Osteoblast (primary cell): ENCODE measurements at regions not wholly inside any gene's neighbourhood (a gene's known extent, or its start where the extent isn't known, plus 50 kb on each side); places are given as distances from the start of the nearest gene placed in this dataset.

Experiments
- DNase-seq: peaks from one replicate; pipeline ENCODE4 v3.0.0; 2011; ENCODE audit warnings: low spot score, mixed read lengths; ENCODE audit not compliant: insufficient read length; ENCODE audit errors: missing footprints
- H2AFZ ChIP-seq: 2 replicates; pipeline ENCODE4 v1.6.0; 2011; ENCODE audit warnings: mild to moderate bottlenecking, low read length
- H3K27ac ChIP-seq: 2 replicates; pipeline ENCODE4 v1.5.1; 2011; ENCODE audit warnings: mild to moderate bottlenecking, low read depth, low read length, moderate library complexity
- H3K27me3 ChIP-seq: 2 replicates; pipeline ENCODE4 v1.6.0; 2012; ENCODE audit warnings: mild to moderate bottlenecking, control low read depth, inconsistent platforms, low read length, moderate library complexity; ENCODE audit not compliant: insufficient read depth
- H3K36me3 ChIP-seq: 2 replicates; pipeline ENCODE4 v1.5.1; 2011; ENCODE audit warnings: mild to moderate bottlenecking, low read length, control low read depth, moderate library complexity; ENCODE audit not compliant: insufficient read depth
- H3K4me1 ChIP-seq: 2 replicates; pipeline ENCODE4 v1.5.1; 2011; ENCODE audit warnings: mild to moderate bottlenecking, low read length, control low read depth, moderate library complexity; ENCODE audit not compliant: insufficient read depth
- H3K4me2 ChIP-seq: 2 replicates; pipeline ENCODE4 v1.6.0; 2011; ENCODE audit warnings: mild to moderate bottlenecking, low read length; ENCODE audit not compliant: insufficient read depth
- H3K4me3 ChIP-seq: fragments of 200-600 bp; sonication (generic); 3 replicates; pipeline ENCODE4 v1.5.1; 2012; ENCODE audit warnings: mild to moderate bottlenecking, low read length, inconsistent platforms; ENCODE audit not compliant: insufficient read depth
- H3K79me2 ChIP-seq: 2 replicates; pipeline ENCODE4 v1.6.0; 2012; ENCODE audit warnings: mild to moderate bottlenecking, low read length, control low read depth, inconsistent platforms; ENCODE audit not compliant: insufficient read depth
- H3K9me3 ChIP-seq: 2 replicates; pipeline ENCODE4 v1.5.1; 2011; ENCODE audit warnings: low read depth, low read length, control low read depth
- H4K20me1 ChIP-seq: 2 replicates; pipeline ENCODE4 v1.6.0; 2012; ENCODE audit warnings: mild to moderate bottlenecking, low read length, control low read depth; ENCODE audit not compliant: insufficient read depth
- CTCF ChIP-seq: IDR thresholded peaks from 2 replicates; pipeline ENCODE4 v1.5.1; 2011; ENCODE audit warnings: mild to moderate bottlenecking, low read depth, low read length, moderate library complexity; ENCODE audit errors: extremely low read depth

GRCh38 chr10:62946278-62946677 is 130.1 kb upstream of the EGR2 start:
- H4K20me1 ChIP-seq: no peaks in the 10 kb centered on the region
- no peak overlapping the region for H3K27ac ChIP-seq
- H3K4me3 ChIP-seq: no peak overlapping the region
- no peak for TF ChIP-seq CTCF
- H3K36me3 ChIP-seq: no peaks in the 10 kb centered on the region
- H3K79me2 ChIP-seq: no peaks in the 10 kb centered on the region
- peaks cover 4% of the 10 kb centered on the region for H3K27me3 ChIP-seq
- no peak overlapping the region for H2AFZ ChIP-seq
- no peaks in the 10 kb centered on the region for H3K9me3 ChIP-seq
- H3K4me1 ChIP-seq: no peaks in the 10 kb centered on the region
- no peak overlapping the region for H3K4me2 ChIP-seq
- no peak for DNase-seq

- Histone ChIP-seq H3K79me2 (no peaks in the 10 kb centered on the region), H4K20me1 (no peaks in the 10 kb centered on the region), H3K27me3 (no peaks in the 10 kb centered on the region), H3K9me3 (no peaks in the 10 kb centered on the region), H3K4me3 (no peak overlapping the region), H3K4me1 (no peaks in the 10 kb centered on the region), H2AFZ (no peak overlapping the region), H3K36me3 (no peaks in the 10 kb centered on the region), H3K4me2 (no peak overlapping the region), H3K27ac (no peak overlapping the region)
- DNase-seq: no peak
- no peak for TF ChIP-seq CTCF
These were observed 123.5 kb upstream of the EGR2 start for GRCh38 chr10:62939698-62940097.

GRCh38 chr10:62938672-62939071 is 122.5 kb upstream of the EGR2 start:
- Histone ChIP-seq H4K20me1 (no peaks in the 10 kb centered on the region), H3K9me3 (no peaks in the 10 kb centered on the region), H3K27me3 (no peaks in the 10 kb centered on the region), H3K4me1 (no peaks in the 10 kb centered on the region), H2AFZ (no peak overlapping the region), H3K36me3 (no peaks in the 10 kb centered on the region), H3K4me2 (no peak overlapping the region), H3K4me3 (no peak overlapping the region), H3K27ac (no peak overlapping the region), H3K79me2 (no peaks in the 10 kb centered on the region)
- TF ChIP-seq CTCF: no peak
- no peak for DNase-seq

GRCh38 chr10:62937674-62938073 is 121.5 kb upstream of the EGR2 start:
- Histone ChIP-seq H3K36me3 (no peaks in the 10 kb centered on the region), H4K20me1 (no peaks in the 10 kb centered on the region), H3K4me2 (no peak overlapping the region), H3K4me1 (no peaks in the 10 kb centered on the region), H2AFZ (no peak overlapping the region), H3K27me3 (no peaks in the 10 kb centered on the region), H3K9me3 (no peaks in the 10 kb centered on the region), H3K27ac (no peak overlapping the region), H3K4me3 (no peak overlapping the region), H3K79me2 (no peaks in the 10 kb centered on the region)
- DNase-seq: no peak
- no peak for TF ChIP-seq CTCF
